Peyer's patch (tissue), 4 donors: ENCODE measurements at regions not wholly inside any gene's neighbourhood (a gene's known extent, or its start where the extent isn't known, plus 50 kb on each side); places are given as distances from the start of the nearest gene placed in this dataset.

Source experiments
- DNase-seq, 3 donors: peaks; one replicate each; pipeline ENCODE4 v3.0.0-alpha.2; 2017 to 2019
- H3K27ac ChIP-seq, 4 donors: fragments of 200-600 bp; sonication (generic); one replicate each; pipeline ENCODE4 v1.5.1; 2016 to 2019
- H3K27me3 ChIP-seq, 2 donors: fragments of 200-600 bp; sonication (generic); one replicate each; pipeline ENCODE4 v1.5.1; 2019
- H3K36me3 ChIP-seq, 3 donors: fragments of 200-600 bp; sonication (generic); one replicate each; pipeline ENCODE4 v1.5.1; 2016 to 2019
- H3K4me1 ChIP-seq, 4 donors: fragments of 200-600 bp; sonication (generic); one replicate each; pipeline ENCODE4 v1.5.1; 2016 to 2019
- H3K4me3 ChIP-seq, 4 donors: fragments of 200-600 bp; sonication (generic); 1 replicate in 3 of 4; 2 replicates in 1 of 4; pipeline ENCODE4 v1.5.1; 2016 to 2019; ENCODE audit warnings: mild to moderate bottlenecking in 1 of 4
- H3K9me3 ChIP-seq, 4 donors: fragments of 200-600 bp; sonication (generic); one replicate each; pipeline ENCODE4 v1.5.1; 2016 to 2019; ENCODE audit warnings: mild to moderate bottlenecking in 1 of 4
- CTCF ChIP-seq, 6 experiments: fragments of 450-650 bp in 4 of 6; fragments of 200-600 bp in 2 of 6; sonication (generic) in 1 of 6; IDR thresholded peaks; one replicate each; pipeline ENCODE4 v1.5.1; 2017 to 2019; ENCODE audit warnings: antibody characterized with exemption in 6 of 6, mild to moderate bottlenecking in 3 of 6, moderate library complexity in 1 of 6
- POLR2A ChIP-seq, 2 donors: fragments of 450-650 bp; IDR thresholded peaks; one replicate each; pipeline ENCODE4 v1.5.1; 2017; ENCODE audit warnings: antibody characterized with exemption in 2 of 2, mild to moderate bottlenecking in 2 of 2, moderate library complexity in 2 of 2

- TF ChIP-seq POLR2A (IDR thresholded peaks at IDR 0.05) (no peak), CTCF (IDR thresholded peaks at IDR 0.05) (no peak)
- H3K27me3 ChIP-seq: no peaks in the 10 kb centered on the region
- no peaks in the 10 kb centered on the region for H3K36me3 ChIP-seq
- no peaks in the 10 kb centered on the region for H3K9me3 ChIP-seq
- no peaks in the 10 kb centered on the region for H3K4me1 ChIP-seq
- no peak for DNase-seq
- no peak overlapping the region for H3K27ac ChIP-seq
- no peak overlapping the region for H3K4me3 ChIP-seq
Observed at GRCh38 chr1:208541225-208541855, 297.2 kb upstream of the PLXNA2 start.

- Histone ChIP-seq H3K27ac (no peak overlapping the region), H3K4me1 (no peaks in the 10 kb centered on the region), H3K27me3 (no peaks in the 10 kb centered on the region), H3K36me3 (no peaks in the 10 kb centered on the region), H3K9me3 (no peaks in the 10 kb centered on the region), H3K4me3 (no peak overlapping the region)
- DNase-seq: no peak
- no peak for TF ChIP-seq POLR2A (IDR thresholded peaks at IDR 0.05)
Observed at GRCh38 chr1:208542309-208542708, 298.1 kb upstream of the PLXNA2 start.

DNA sequence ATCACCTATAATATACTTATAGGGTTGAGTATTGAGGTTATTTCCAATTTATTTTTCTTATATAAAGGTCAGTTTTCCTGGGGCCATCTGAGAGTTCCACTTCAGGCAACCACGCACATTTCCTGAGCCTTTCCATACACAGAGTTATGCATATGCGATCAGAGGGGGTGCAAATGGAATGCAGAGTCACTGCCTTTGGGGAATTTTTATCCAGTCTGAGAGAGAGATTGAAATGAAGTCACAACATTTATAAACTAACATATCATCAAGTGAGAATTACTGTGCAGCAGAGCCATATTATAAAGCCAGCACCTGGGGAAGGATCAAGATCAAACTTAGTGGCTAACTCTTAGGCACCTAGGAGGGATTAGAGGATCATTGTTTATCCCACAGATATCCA lies 299.9 kb upstream of the PLXNA2 start:
- H3K27ac ChIP-seq: no peak overlapping the region
- DNase-seq: no peak
- TF ChIP-seq CTCF (IDR thresholded peaks at IDR 0.05) (no peak), POLR2A (IDR thresholded peaks at IDR 0.05) (no peak)
- H3K36me3 ChIP-seq: no peaks in the 10 kb centered on the region
- no peak overlapping the region for H3K4me3 ChIP-seq
- H3K9me3 ChIP-seq: no peaks in the 10 kb centered on the region
- H3K27me3 ChIP-seq: no peaks in the 10 kb centered on the region
- no peaks in the 10 kb centered on the region for H3K4me1 ChIP-seq

DNA sequence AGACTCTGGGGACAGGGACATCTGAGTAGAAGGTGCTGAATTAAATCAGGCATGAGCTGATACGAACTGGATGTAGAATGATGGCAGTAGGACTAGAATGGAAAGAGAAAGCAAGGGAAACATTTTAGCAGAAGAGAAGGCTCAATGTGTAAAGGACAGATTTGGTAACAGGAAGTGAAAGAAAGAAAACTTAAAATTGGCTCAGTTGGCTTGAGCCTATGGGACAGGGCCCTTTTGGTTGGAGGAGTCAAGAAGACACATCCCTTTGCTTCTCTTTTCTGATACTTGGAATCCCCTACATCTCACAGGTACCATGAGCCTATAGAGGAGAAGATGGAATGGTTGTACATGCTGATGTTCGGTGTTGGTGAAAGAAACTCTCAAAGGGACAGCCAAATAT lies 300.6 kb upstream of the PLXNA2 start:
- no peak for TF ChIP-seq POLR2A (IDR thresholded peaks at IDR 0.05)
- TF ChIP-seq CTCF (IDR thresholded peaks at IDR 0.05): no peak

GRCh38 chr1:208551024-208551423 lies 306.8 kb upstream of the PLXNA2 start:
- TF ChIP-seq CTCF (IDR thresholded peaks at IDR 0.05) (no peak), POLR2A (IDR thresholded peaks at IDR 0.05) (no peak)
- no peaks in the 10 kb centered on the region for H3K4me1 ChIP-seq

More for the DNA sequence above, 300.6 kb upstream of the PLXNA2 start:
- Histone ChIP-seq H3K4me1 (no peaks in the 10 kb centered on the region), H3K9me3 (no peaks in the 10 kb centered on the region), H3K27me3 (no peaks in the 10 kb centered on the region), H3K36me3 (no peaks in the 10 kb centered on the region), H3K4me3 (no peak overlapping the region), H3K27ac (no peak overlapping the region)
- DNase-seq: no peak

GRCh38 chr1:208551633-208552320 lies 307.6 kb upstream of the PLXNA2 start:
- Histone ChIP-seq H3K9me3 (no peaks in the 10 kb centered on the region), H3K27me3 (no peaks in the 10 kb centered on the region)
- no peak for TF ChIP-seq POLR2A (IDR thresholded peaks at IDR 0.05)
- TF ChIP-seq CTCF (IDR thresholded peaks at IDR 0.05): no peak

More at GRCh38 chr1:208551024-208551423, 306.8 kb upstream of the PLXNA2 start:
- no peak for DNase-seq
- H3K9me3 ChIP-seq: no peaks in the 10 kb centered on the region
- no peaks in the 10 kb centered on the region for H3K27me3 ChIP-seq
- H3K4me3 ChIP-seq: no peak overlapping the region
- no peak overlapping the region for H3K27ac ChIP-seq
- H3K36me3 ChIP-seq: no peaks in the 10 kb centered on the region

More at GRCh38 chr1:208551633-208552320, 307.6 kb upstream of the PLXNA2 start:
- Histone ChIP-seq H3K4me3 (no peak overlapping the region), H3K27ac (no peak overlapping the region), H3K36me3 (no peaks in the 10 kb centered on the region), H3K4me1 (no peaks in the 10 kb centered on the region)
- DNase-seq: no peak
